ENCODE measurements at regions not wholly inside any gene's neighbourhood (a gene's known extent, or its start where the extent isn't known, plus 50 kb on each side); places are given as distances from the start of the nearest gene placed in this dataset.

- H3K4me3 ChIP-seq (ENCODE audit: low read depth, low read length) = no peak overlapping the region
- ChIA-PET CTCF (interaction anchor here (0.7 to 15.8 kb wide), 4 partner anchors 15 to 32 kb away, joined by 3 to 155 read pairs (median 4); no protein-coding TSS in a partner anchor), POLR2A (no interaction called here)
- TF ChIP-seq CTCF (IDR thresholded peaks at IDR 0.05; ENCODE audit: insufficient read depth, low read depth, low read length) = no peak
- peaks cover 33% of the 10 kb centered on the region for H3K27me3 ChIP-seq (ENCODE audit: control insufficient read depth, insufficient read depth, low read length)
- H3K36me3 ChIP-seq (ENCODE audit: control insufficient read depth, insufficient read depth, low read length) = no peaks in the 10 kb centered on the region
- DNase-seq (ENCODE audit: low read depth) = no peak
These were observed 51.7 kb upstream of the KCNMA1 start for GRCh38 chr10:77689339-77689738.

GRCh38 chr10:77687621-77688020 is 50.0 kb upstream of the KCNMA1 start:
- TF ChIP-seq CTCF (IDR thresholded peaks at IDR 0.05; ENCODE audit: insufficient read depth, low read depth, low read length) = no peak
- no peaks in the 10 kb centered on the region for H3K36me3 ChIP-seq (ENCODE audit: control insufficient read depth, insufficient read depth, low read length)
- ChIA-PET CTCF (interaction anchor here (1.0 to 3.4 kb wide), 2 partner anchors 17 to 24 kb away, joined by 3 to 14 read pairs; no protein-coding TSS in a partner anchor), POLR2A (no interaction called here)
- no peak for DNase-seq (ENCODE audit: low read depth)
- no peak overlapping the region for H3K4me3 ChIP-seq (ENCODE audit: low read depth, low read length)
- H3K27me3 ChIP-seq (ENCODE audit: control insufficient read depth, insufficient read depth, low read length) = peaks cover 27% of the 10 kb centered on the region
